ENCODE measurements at regions not wholly inside any gene's neighbourhood (a gene's known extent, or its start where the extent isn't known, plus 50 kb on each side); places are given as distances from the start of the nearest gene placed in this dataset.

- TF ChIP-seq EZH2phosphoT487 (conservative IDR thresholded peaks at IDR 0.05; ENCODE audit: low read length) = no peak
- TF ChIP-seq CTCF (IDR thresholded peaks at IDR 0.05; ENCODE audit: insufficient read depth, low read length, poor library complexity, severe bottlenecking) = no peak
Observed at GRCh38 chr1:78348496-78349284, 142.1 kb upstream of the PTGFR start.
